Uterus (tissue), 2 donors: ENCODE measurements at regions not wholly inside any gene's neighbourhood (a gene's known extent, or its start where the extent isn't known, plus 50 kb on each side); places are given as distances from the start of the nearest gene placed in this dataset.

Source experiments
- POLR2A ChIP-seq, 2 donors: fragments of 450-650 bp; IDR thresholded peaks; one replicate each; pipeline ENCODE4 v1.6.1; 2016; ENCODE audit warnings: antibody characterized with exemption in 2 of 2, mild to moderate bottlenecking in 1 of 2, moderate library complexity in 1 of 2
- TF ChIP-seq, protein P1 (sequence below), 4 experiments: fragments of 200-600 bp in 2 of 4; fragments of 450-650 bp in 2 of 4; sonication (generic) in 2 of 4; IDR thresholded peaks; one replicate each; pipeline ENCODE4 v1.5.1; 2016 to 2019; ENCODE audit warnings: antibody characterized with exemption in 4 of 4, mild to moderate bottlenecking in 2 of 4, moderate library complexity in 1 of 4

DNA sequence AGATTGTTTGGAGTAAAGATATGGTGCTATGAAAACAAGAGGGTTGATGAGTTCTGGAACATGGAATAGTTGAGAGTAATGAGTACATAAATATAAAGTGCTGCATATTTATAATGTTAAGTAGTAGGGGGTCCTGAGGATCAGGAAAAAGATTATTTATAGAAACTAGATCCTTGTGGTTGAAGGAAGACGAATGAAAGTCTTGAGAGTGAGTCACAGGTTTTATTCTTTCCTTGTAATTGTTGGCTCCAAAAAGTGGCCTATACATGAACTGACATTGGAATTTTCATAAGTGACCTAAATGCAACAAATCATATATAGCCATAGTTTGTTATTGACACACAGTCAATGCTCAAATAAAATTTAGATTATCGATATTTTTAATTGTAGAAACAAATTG lies 440.4 kb upstream of the PRICKLE1 start:
- TF ChIP-seq, protein P1, sequence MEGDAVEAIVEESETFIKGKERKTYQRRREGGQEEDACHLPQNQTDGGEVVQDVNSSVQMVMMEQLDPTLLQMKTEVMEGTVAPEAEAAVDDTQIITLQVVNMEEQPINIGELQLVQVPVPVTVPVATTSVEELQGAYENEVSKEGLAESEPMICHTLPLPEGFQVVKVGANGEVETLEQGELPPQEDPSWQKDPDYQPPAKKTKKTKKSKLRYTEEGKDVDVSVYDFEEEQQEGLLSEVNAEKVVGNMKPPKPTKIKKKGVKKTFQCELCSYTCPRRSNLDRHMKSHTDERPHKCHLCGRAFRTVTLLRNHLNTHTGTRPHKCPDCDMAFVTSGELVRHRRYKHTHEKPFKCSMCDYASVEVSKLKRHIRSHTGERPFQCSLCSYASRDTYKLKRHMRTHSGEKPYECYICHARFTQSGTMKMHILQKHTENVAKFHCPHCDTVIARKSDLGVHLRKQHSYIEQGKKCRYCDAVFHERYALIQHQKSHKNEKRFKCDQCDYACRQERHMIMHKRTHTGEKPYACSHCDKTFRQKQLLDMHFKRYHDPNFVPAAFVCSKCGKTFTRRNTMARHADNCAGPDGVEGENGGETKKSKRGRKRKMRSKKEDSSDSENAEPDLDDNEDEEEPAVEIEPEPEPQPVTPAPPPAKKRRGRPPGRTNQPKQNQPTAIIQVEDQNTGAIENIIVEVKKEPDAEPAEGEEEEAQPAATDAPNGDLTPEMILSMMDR (IDR thresholded peaks at IDR 0.05): no peak
- TF ChIP-seq POLR2A (IDR thresholded peaks at IDR 0.05): no peak
